ENCODE measurements at regions not wholly inside any gene's neighbourhood (a gene's known extent, or its start where the extent isn't known, plus 50 kb on each side); places are given as distances from the start of the nearest gene placed in this dataset.

DNA sequence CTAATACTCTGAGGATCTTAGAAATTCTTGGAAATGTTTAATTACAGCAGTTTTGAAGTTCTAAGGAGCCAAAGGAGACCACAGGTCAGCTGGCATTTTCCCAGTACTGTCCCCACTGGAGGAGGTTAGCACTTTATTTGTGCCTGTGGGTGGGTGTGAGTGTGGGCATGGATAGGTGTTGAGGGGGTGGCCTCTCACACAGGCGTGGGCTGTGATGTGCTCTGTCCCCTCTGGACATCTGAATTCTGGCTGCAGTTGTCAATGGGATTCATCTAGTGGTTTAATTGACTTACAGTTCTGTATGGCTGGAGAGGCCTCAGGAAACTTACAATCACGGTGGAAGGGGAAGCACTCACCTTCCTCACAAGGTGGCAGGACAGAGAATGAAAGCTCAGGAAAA, 135.4 kb upstream of the NAMPT start:
- no peak overlapping the region for H3K9ac ChIP-seq (ENCODE audit: low read length)
- no peaks in the 10 kb centered on the region for H4K20me1 ChIP-seq (ENCODE audit: insufficient read depth, low read length)
- no peaks in the 10 kb centered on the region for H3K36me3 ChIP-seq (ENCODE audit: insufficient read depth, low read length)
- no peaks in the 10 kb centered on the region for H3F3A ChIP-seq (ENCODE audit: insufficient read depth, low read length)
- no peaks in the 10 kb centered on the region for H3K79me2 ChIP-seq (ENCODE audit: insufficient read depth, low read length)
- H3K4me3 ChIP-seq (ENCODE audit: low read depth, low read length, poor library complexity, severe bottlenecking): no peak overlapping the region
- no peaks in the 10 kb centered on the region for H3K9me2 ChIP-seq (ENCODE audit: low read depth, low read length)
- H3K27ac ChIP-seq (ENCODE audit: low read depth, low read length, poor library complexity, severe bottlenecking): no peak overlapping the region
- H3K9me3 ChIP-seq (ENCODE audit: low read length): no peaks in the 10 kb centered on the region
- H3K4me1 ChIP-seq (ENCODE audit: insufficient read depth, low read length, severe bottlenecking): no peaks in the 10 kb centered on the region
- TF ChIP-seq, protein P1, sequence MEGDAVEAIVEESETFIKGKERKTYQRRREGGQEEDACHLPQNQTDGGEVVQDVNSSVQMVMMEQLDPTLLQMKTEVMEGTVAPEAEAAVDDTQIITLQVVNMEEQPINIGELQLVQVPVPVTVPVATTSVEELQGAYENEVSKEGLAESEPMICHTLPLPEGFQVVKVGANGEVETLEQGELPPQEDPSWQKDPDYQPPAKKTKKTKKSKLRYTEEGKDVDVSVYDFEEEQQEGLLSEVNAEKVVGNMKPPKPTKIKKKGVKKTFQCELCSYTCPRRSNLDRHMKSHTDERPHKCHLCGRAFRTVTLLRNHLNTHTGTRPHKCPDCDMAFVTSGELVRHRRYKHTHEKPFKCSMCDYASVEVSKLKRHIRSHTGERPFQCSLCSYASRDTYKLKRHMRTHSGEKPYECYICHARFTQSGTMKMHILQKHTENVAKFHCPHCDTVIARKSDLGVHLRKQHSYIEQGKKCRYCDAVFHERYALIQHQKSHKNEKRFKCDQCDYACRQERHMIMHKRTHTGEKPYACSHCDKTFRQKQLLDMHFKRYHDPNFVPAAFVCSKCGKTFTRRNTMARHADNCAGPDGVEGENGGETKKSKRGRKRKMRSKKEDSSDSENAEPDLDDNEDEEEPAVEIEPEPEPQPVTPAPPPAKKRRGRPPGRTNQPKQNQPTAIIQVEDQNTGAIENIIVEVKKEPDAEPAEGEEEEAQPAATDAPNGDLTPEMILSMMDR (IDR thresholded peaks at IDR 0.05; ENCODE audit: low read length): no peak
- no peaks in the 10 kb centered on the region for H3K27me3 ChIP-seq (ENCODE audit: insufficient read depth, low read length)
- no peak overlapping the region for H3K4me2 ChIP-seq (ENCODE audit: low read length)
- H2AFZ ChIP-seq (ENCODE audit: low read length): no peak overlapping the region

DNA sequence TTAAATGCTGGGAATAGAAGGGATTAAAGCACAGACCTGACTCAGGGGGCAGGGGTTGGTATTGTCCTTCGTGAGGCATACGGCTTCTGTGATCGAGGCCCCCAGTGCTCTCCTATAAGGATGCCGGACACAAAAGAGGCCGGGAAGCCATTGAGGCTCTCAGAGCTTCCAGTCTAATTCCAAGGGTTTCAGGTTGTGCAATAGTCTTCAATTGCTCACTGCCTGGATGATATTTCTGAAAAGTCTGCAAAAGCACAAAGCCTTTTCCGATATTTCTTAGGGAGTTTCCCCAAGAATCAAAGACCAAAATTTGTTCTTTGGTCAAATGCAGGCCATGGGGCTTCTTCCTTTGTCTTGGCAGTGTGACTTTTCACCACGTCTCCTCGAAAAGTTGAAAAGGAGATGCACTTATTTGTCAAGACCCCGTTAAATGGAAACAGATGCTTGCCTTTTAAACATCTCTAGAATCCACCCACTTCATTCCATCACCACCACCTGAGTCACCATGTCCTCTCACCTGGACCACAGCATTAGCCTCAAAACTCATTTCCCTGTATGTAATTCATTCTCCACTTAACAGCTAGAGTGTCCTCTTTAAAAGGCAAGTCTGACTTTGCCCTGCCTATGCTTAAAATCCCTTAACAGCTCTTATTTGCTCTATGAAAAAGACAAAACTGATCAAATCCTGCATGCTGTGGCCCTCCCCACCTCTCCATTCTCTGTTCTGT, 134.8 kb upstream of the NAMPT start:
- H3K4me1 ChIP-seq (ENCODE audit: insufficient read depth, low read length, severe bottlenecking): no peaks in the 10 kb centered on the region
- no peak overlapping the region for H3K4me3 ChIP-seq (ENCODE audit: low read depth, low read length, poor library complexity, severe bottlenecking)
- H2AFZ ChIP-seq (ENCODE audit: low read length): no peak overlapping the region
- H3K9me3 ChIP-seq (ENCODE audit: low read length): no peaks in the 10 kb centered on the region
- no peaks in the 10 kb centered on the region for H3K79me2 ChIP-seq (ENCODE audit: insufficient read depth, low read length)
- no peaks in the 10 kb centered on the region for H3F3A ChIP-seq (ENCODE audit: insufficient read depth, low read length)
- H3K36me3 ChIP-seq (ENCODE audit: insufficient read depth, low read length): no peaks in the 10 kb centered on the region
- TF ChIP-seq, protein P1 (IDR thresholded peaks at IDR 0.05; ENCODE audit: low read length): no peak
- TF ChIP-seq EZH2 (IDR thresholded peaks at IDR 0.05; ENCODE audit: borderline replicate concordance, low read length): no peak
- H3K9ac ChIP-seq (ENCODE audit: low read length): no peak overlapping the region
- no peaks in the 10 kb centered on the region for H3K27me3 ChIP-seq (ENCODE audit: insufficient read depth, low read length)
- H3K9me2 ChIP-seq (ENCODE audit: low read depth, low read length): no peaks in the 10 kb centered on the region
- no peak overlapping the region for H3K27ac ChIP-seq (ENCODE audit: low read depth, low read length, poor library complexity, severe bottlenecking)
- no peak overlapping the region for H3K4me2 ChIP-seq (ENCODE audit: low read length)
- no peaks in the 10 kb centered on the region for H4K20me1 ChIP-seq (ENCODE audit: insufficient read depth, low read length)

DNA sequence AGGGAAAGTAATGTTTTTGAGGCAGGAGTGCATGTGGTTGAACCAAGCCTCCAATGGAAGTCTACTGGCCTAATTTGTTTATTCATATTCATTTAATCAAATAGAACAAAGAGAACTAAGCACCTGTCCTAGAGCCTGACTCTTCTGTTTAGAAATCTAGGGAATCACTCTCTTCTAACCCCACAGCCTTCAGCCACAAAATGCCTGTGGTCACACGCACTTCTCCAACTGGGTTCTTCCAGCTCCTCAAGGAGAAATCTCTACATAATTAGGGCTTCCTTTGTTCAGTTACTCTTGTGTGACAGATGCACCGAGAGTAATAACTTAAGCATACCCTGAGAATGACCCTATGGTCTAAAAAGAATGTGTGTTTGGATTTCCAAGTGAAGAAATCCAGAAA, 133.7 kb upstream of the NAMPT start:
- no peak overlapping the region for H3K4me3 ChIP-seq (ENCODE audit: low read depth, low read length, poor library complexity, severe bottlenecking)
- H3F3A ChIP-seq (ENCODE audit: insufficient read depth, low read length): no peaks in the 10 kb centered on the region
- no peak overlapping the region for H3K4me2 ChIP-seq (ENCODE audit: low read length)
- H3K36me3 ChIP-seq (ENCODE audit: insufficient read depth, low read length): no peaks in the 10 kb centered on the region
- H3K4me1 ChIP-seq (ENCODE audit: insufficient read depth, low read length, severe bottlenecking): no peaks in the 10 kb centered on the region
- H3K27ac ChIP-seq (ENCODE audit: low read depth, low read length, poor library complexity, severe bottlenecking): no peak overlapping the region
- no peaks in the 10 kb centered on the region for H3K9me2 ChIP-seq (ENCODE audit: low read depth, low read length)
- no peaks in the 10 kb centered on the region for H3K27me3 ChIP-seq (ENCODE audit: insufficient read depth, low read length)
- no peaks in the 10 kb centered on the region for H3K9me3 ChIP-seq (ENCODE audit: low read length)
- H3K79me2 ChIP-seq (ENCODE audit: insufficient read depth, low read length): no peaks in the 10 kb centered on the region
- TF ChIP-seq EZH2 (IDR thresholded peaks at IDR 0.05; ENCODE audit: borderline replicate concordance, low read length): no peak
- TF ChIP-seq, protein P1 (IDR thresholded peaks at IDR 0.05; ENCODE audit: low read length): no peak
- H3K9ac ChIP-seq (ENCODE audit: low read length): no peak overlapping the region
- H2AFZ ChIP-seq (ENCODE audit: low read length): no peak overlapping the region
- no peaks in the 10 kb centered on the region for H4K20me1 ChIP-seq (ENCODE audit: insufficient read depth, low read length)
